ENCODE measurements at regions not wholly inside any gene's neighbourhood (a gene's known extent, or its start where the extent isn't known, plus 50 kb on each side); places are given as distances from the start of the nearest gene placed in this dataset.

- TF ChIP-seq EZH2 (optimal IDR thresholded peaks at IDR 0.05; ENCODE audit: low read depth, low read length), result no peak
- TF ChIP-seq, protein P1, sequence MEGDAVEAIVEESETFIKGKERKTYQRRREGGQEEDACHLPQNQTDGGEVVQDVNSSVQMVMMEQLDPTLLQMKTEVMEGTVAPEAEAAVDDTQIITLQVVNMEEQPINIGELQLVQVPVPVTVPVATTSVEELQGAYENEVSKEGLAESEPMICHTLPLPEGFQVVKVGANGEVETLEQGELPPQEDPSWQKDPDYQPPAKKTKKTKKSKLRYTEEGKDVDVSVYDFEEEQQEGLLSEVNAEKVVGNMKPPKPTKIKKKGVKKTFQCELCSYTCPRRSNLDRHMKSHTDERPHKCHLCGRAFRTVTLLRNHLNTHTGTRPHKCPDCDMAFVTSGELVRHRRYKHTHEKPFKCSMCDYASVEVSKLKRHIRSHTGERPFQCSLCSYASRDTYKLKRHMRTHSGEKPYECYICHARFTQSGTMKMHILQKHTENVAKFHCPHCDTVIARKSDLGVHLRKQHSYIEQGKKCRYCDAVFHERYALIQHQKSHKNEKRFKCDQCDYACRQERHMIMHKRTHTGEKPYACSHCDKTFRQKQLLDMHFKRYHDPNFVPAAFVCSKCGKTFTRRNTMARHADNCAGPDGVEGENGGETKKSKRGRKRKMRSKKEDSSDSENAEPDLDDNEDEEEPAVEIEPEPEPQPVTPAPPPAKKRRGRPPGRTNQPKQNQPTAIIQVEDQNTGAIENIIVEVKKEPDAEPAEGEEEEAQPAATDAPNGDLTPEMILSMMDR (IDR thresholded peaks at IDR 0.05; ENCODE audit: low read length), result no peak
Observed at GRCh38 chr4:11799196-11799595, 370.5 kb upstream of the HS3ST1 start.
